Fibroblast of skin of scalp (primary cell): ENCODE measurements at regions not wholly inside any gene's neighbourhood (a gene's known extent, or its start where the extent isn't known, plus 50 kb on each side); places are given as distances from the start of the nearest gene placed in this dataset.

Source experiments
- DNase-seq: peaks from one replicate; pipeline ENCODE4 v3.0.0-alpha.2; 2013

- DNase-seq: no peak
These were observed 146.7 kb upstream of the RAI14 start for GRCh38 chr5:34509392-34509791.

- no peak for DNase-seq
These were observed 146.1 kb upstream of the RAI14 start for GRCh38 chr5:34510002-34510401.

GRCh38 chr5:34511063-34511462, 145.1 kb upstream of the RAI14 start:
- DNase-seq: no peak

- DNase-seq: no peak
These were observed 144.6 kb upstream of the RAI14 start for GRCh38 chr5:34511481-34511880.

- no peak for DNase-seq
These were observed 144.2 kb upstream of the RAI14 start for GRCh38 chr5:34511915-34512314.

- no peak for DNase-seq
These were observed 140.0 kb upstream of the RAI14 start for GRCh38 chr5:34516166-34516565.

GRCh38 chr5:34516686-34517085, 139.4 kb upstream of the RAI14 start:
- no peak for DNase-seq

- peak; percentile 57 for DNase-seq
These were observed 138.9 kb upstream of the RAI14 start for GRCh38 chr5:34517249-34517648.

GRCh38 chr5:34519489-34520220, 136.5 kb upstream of the RAI14 start:
- DNase-seq: no peak

- DNase-seq: no peak
These were observed 134.4 kb upstream of the RAI14 start for GRCh38 chr5:34521628-34522290.

- DNase-seq: peak; percentile 90
These were observed 133.3 kb upstream of the RAI14 start for GRCh38 chr5:34522599-34523386.

GRCh38 chr5:34523387-34523726, 132.8 kb upstream of the RAI14 start:
- DNase-seq: no peak

GRCh38 chr5:34524123-34524522, 132.0 kb upstream of the RAI14 start:
- peak; percentile 86 for DNase-seq

- DNase-seq: no peak
These were observed 130.4 kb upstream of the RAI14 start for GRCh38 chr5:34525761-34526160.

- DNase-seq: no peak
These were observed 129.3 kb upstream of the RAI14 start for GRCh38 chr5:34526682-34527305.

GRCh38 chr5:34529581-34530331, 126.4 kb upstream of the RAI14 start:
- DNase-seq: peak; percentile 75

GRCh38 chr5:34530637-34531036, 125.5 kb upstream of the RAI14 start:
- DNase-seq: peak; percentile 60

- DNase-seq: peak; percentile 63
These were observed 124.3 kb upstream of the RAI14 start for GRCh38 chr5:34531751-34532360.

- peak; percentile 94 for DNase-seq
These were observed 122.3 kb upstream of the RAI14 start for GRCh38 chr5:34533582-34534522.

- DNase-seq: peak; percentile 97
These were observed 121.5 kb upstream of the RAI14 start for GRCh38 chr5:34534523-34535103.
